ENCODE measurements at regions not wholly inside any gene's neighbourhood (a gene's known extent, or its start where the extent isn't known, plus 50 kb on each side); places are given as distances from the start of the nearest gene placed in this dataset.

- no peak for DNase-seq (ENCODE audit: low read depth, low spot score)
- in situ Hi-C loops (cut with HindIII; ENCODE audit: low sequenced_read_pairs): no loop called here
- no peak overlapping the region for H3K4me3 ChIP-seq (ENCODE audit: low read depth, low read length)
- TF ChIP-seq CTCF (IDR thresholded peaks at IDR 0.05; ENCODE audit: low read depth, low read length): no peak
These were observed 466.6 kb downstream of the GALR1 start for GRCh38 chr18:77716282-77716681.

- H3K4me3 ChIP-seq (ENCODE audit: low read depth, low read length): no peak overlapping the region
- in situ Hi-C loops (cut with HindIII; ENCODE audit: low sequenced_read_pairs): no loop called here
- no peak for TF ChIP-seq CTCF (IDR thresholded peaks at IDR 0.05; ENCODE audit: low read depth, low read length)
- DNase-seq (ENCODE audit: low read depth, low spot score): no peak
These were observed 483.8 kb downstream of the GALR1 start for GRCh38 chr18:77733292-77733903.

- DNase-seq (ENCODE audit: low read depth, low spot score): no peak
- TF ChIP-seq CTCF (IDR thresholded peaks at IDR 0.05; ENCODE audit: low read depth, low read length): no peak
- in situ Hi-C loops (cut with HindIII; ENCODE audit: low sequenced_read_pairs): no loop called here
- H3K4me3 ChIP-seq (ENCODE audit: low read depth, low read length): no peak overlapping the region
These were observed 487.2 kb downstream of the GALR1 start for GRCh38 chr18:77736842-77737241.

GRCh38 chr18:77737405-77737804, 487.8 kb downstream of the GALR1 start:
- DNase-seq (ENCODE audit: low read depth, low spot score): no peak
- no peak overlapping the region for H3K4me3 ChIP-seq (ENCODE audit: low read depth, low read length)
- TF ChIP-seq CTCF (IDR thresholded peaks at IDR 0.05; ENCODE audit: low read depth, low read length): no peak
- in situ Hi-C loops (cut with HindIII; ENCODE audit: low sequenced_read_pairs): no loop called here

- peak; percentile 26 for TF ChIP-seq CTCF (IDR thresholded peaks at IDR 0.05; ENCODE audit: low read depth, low read length)
- in situ Hi-C loops (cut with HindIII; ENCODE audit: low sequenced_read_pairs): no loop called here
- no peak overlapping the region for H3K4me3 ChIP-seq (ENCODE audit: low read depth, low read length)
- DNase-seq (ENCODE audit: low read depth, low spot score): no peak
These were observed 499.4 kb downstream of the GALR1 start for GRCh38 chr18:77749089-77749488.

- no peak for TF ChIP-seq CTCF (IDR thresholded peaks at IDR 0.05; ENCODE audit: low read depth, low read length)
- in situ Hi-C loops (cut with HindIII; ENCODE audit: low sequenced_read_pairs): no loop called here
- H3K4me3 ChIP-seq (ENCODE audit: low read depth, low read length): no peak overlapping the region
- DNase-seq (ENCODE audit: low read depth, low spot score): no peak
These were observed 500.4 kb downstream of the GALR1 start for GRCh38 chr18:77750006-77750405.

All from astrocyte of the spinal cord (primary cell).